Muscle layer of duodenum (tissue), 2 donors: ENCODE measurements at regions not wholly inside any gene's neighbourhood (a gene's known extent, or its start where the extent isn't known, plus 50 kb on each side); places are given as distances from the start of the nearest gene placed in this dataset.

Experiments used
- H3K27ac ChIP-seq: one replicate; pipeline ENCODE4 v1.7.0; 2013; ENCODE audit warnings: mild to moderate bottlenecking, low read length
- H3K27me3 ChIP-seq: one replicate; pipeline ENCODE4 v1.7.0; 2013; ENCODE audit warnings: low read depth, mild to moderate bottlenecking, control low read depth, low read length
- H3K36me3 ChIP-seq, 2 donors: one replicate each; pipeline ENCODE4 v1.7.0; 2013; ENCODE audit warnings: low read length in 2 of 2, control low read depth in 1 of 2, mild to moderate bottlenecking in 1 of 2; ENCODE audit not compliant: insufficient read depth in 2 of 2, control insufficient read depth in 1 of 2
- H3K4me1 ChIP-seq, 2 donors: one replicate each; pipeline ENCODE4 v1.7.0; 2013; ENCODE audit warnings: low read length in 2 of 2, mild to moderate bottlenecking in 2 of 2, control low read depth in 1 of 2, moderate library complexity in 1 of 2; ENCODE audit not compliant: insufficient read depth in 2 of 2, control insufficient read depth in 1 of 2
- H3K4me3 ChIP-seq, 2 donors: one replicate each; pipeline ENCODE4 v1.7.0; 2013; ENCODE audit warnings: low read length in 2 of 2, low read depth in 1 of 2, mild to moderate bottlenecking in 1 of 2
- H3K9me3 ChIP-seq, 2 donors: one replicate each; pipeline ENCODE4 v1.7.0; 2013; ENCODE audit warnings: low read length in 2 of 2, control low read depth in 1 of 2, mild to moderate bottlenecking in 1 of 2; ENCODE audit not compliant: control insufficient read depth in 1 of 2
- donor health status: healthy.

DNA sequence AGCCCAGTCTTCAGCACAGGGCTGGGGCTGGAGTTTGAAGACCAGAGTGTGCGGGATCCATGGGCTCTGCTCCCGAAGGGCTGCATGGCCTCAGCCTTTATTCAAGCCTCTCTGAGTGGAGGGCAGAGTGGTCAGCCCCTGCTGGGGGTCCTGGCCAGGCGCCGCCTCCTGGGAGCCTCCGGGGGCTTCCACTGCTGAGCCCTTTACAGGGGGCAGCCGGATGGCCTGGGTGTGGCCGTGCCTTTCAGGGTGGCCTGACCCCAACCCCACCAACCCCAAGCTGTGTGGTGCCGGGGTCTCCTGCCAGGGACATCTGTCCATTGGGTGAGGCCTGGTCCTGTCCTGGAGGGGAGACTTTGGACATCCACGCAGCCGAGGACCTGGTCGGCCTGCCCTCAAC lies 76.0 kb upstream of the SLCO4A1 start:
- H3K9me3 ChIP-seq, result no peaks in the 10 kb centered on the region
- no peaks in the 10 kb centered on the region for H3K4me1 ChIP-seq
- H3K36me3 ChIP-seq, result no peaks in the 10 kb centered on the region
- H3K27me3 ChIP-seq, result peaks cover 4% of the 10 kb centered on the region
- no peak overlapping the region for H3K27ac ChIP-seq
- H3K4me3 ChIP-seq, result no peak overlapping the region

DNA sequence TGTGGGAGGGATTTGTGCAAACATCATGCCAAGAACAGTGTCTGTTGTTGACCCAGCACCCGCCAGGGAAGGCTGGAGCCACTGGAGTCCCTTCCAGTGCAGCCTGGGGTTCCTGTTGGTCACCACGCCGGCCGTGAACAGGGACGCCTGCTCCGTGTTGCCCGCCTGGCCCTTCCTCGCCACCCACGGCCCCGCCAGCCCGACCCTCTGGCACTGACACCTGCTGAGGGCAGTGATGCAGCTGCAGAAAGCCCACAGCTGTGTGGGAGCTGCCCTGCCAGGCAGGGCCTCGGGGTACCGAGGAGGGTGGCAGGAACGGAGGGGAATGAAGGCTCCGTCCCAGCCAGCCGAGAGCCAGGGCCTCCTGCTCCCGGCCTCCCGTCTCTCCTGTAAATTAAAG lies 75.5 kb upstream of the SLCO4A1 start:
- Histone ChIP-seq H3K27me3 (no peaks in the 10 kb centered on the region), H3K4me3 (no peak overlapping the region), H3K4me1 (no peaks in the 10 kb centered on the region), H3K27ac (no peak overlapping the region), H3K36me3 (no peaks in the 10 kb centered on the region), H3K9me3 (no peaks in the 10 kb centered on the region)

DNA sequence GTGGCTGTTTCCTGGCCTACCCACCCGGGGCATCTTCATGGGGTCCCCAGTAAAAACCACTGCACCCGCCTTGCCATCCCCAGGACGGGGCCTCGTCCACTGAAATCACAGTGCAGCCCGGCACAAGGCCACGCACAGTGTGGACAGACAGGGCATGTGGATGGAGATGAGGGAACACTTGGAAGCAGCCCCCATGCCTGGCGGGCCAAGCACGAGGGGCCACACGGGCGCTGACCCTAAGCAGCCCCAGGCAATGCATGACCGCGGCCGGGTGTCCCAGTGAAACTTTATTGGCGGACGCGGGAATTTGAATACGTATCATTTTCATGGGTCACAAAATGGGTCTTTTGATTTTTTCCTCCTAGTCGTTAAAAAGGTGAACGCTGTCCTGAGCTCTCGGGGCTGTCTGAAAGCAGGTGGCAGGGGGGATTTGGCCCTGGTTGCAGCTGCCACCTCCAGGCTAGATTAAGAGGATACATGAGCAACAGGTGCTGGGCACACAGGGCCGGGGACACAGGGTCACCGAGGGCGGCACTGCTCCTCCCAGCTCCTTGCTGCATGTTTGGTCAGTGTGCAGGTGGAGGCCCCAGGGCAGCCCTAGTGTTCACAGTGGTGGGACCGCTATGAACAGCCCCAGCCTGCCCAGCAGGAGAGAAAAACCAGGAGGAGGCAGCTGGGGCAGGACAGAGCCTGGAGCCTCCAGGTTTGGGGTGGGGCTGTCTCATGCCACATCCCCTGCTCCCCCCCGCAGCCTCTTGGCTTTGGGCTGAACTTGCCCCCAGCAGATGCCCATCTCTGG lies 74.9 kb upstream of the SLCO4A1 start:
- Histone ChIP-seq H3K27ac (no peak overlapping the region), H3K4me3 (no peak overlapping the region), H3K36me3 (no peaks in the 10 kb centered on the region), H3K4me1 (no peaks in the 10 kb centered on the region), H3K9me3 (no peaks in the 10 kb centered on the region), H3K27me3 (no peaks in the 10 kb centered on the region)

DNA sequence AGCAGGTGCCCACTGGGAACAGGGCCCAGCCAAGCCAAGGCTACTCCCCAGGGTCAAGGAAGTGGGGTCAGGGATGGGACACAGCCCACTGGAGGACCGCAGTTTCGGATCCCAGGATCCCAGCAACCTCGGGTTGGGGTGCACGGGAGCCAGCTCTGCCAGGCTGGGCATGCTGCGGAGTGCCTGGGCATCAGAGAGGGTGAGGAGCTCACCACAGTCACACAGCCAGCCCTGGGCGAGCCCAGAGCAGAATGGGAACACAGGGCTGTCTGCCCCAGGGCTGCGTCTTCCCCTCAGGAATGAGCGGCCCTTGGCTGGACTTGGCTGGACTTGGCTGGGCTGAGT lies 74.3 kb upstream of the SLCO4A1 start:
- H3K4me1 ChIP-seq, result no peaks in the 10 kb centered on the region
- no peaks in the 10 kb centered on the region for H3K36me3 ChIP-seq
- no peaks in the 10 kb centered on the region for H3K27me3 ChIP-seq
- no peak overlapping the region for H3K27ac ChIP-seq
- no peaks in the 10 kb centered on the region for H3K9me3 ChIP-seq
- H3K4me3 ChIP-seq, result no peak overlapping the region

DNA sequence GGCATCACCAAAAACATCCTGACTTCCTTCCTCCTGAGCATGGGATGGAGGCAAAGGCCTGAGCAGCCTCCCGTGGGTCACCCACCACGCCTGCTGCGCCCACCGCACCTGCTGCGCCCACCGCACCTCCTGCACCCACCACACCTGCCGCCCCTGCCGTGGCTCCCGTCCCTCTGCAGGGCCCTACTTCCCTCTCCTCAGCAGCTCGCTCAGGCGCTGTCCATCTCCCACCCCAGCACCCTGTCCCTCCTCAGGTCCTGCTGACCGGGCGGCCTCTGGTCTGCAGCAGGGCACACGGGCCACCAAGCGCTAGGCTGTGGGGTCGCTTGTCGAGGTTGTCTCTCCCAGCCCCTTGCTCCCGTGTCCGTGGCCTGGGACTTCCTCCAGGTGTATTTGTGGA lies 72.7 kb upstream of the SLCO4A1 start:
- H3K36me3 ChIP-seq, result no peaks in the 10 kb centered on the region
- H3K4me3 ChIP-seq, result no peak overlapping the region
- H3K27ac ChIP-seq, result no peak overlapping the region
- H3K4me1 ChIP-seq, result no peaks in the 10 kb centered on the region
- no peaks in the 10 kb centered on the region for H3K9me3 ChIP-seq
- H3K27me3 ChIP-seq, result no peaks in the 10 kb centered on the region

DNA sequence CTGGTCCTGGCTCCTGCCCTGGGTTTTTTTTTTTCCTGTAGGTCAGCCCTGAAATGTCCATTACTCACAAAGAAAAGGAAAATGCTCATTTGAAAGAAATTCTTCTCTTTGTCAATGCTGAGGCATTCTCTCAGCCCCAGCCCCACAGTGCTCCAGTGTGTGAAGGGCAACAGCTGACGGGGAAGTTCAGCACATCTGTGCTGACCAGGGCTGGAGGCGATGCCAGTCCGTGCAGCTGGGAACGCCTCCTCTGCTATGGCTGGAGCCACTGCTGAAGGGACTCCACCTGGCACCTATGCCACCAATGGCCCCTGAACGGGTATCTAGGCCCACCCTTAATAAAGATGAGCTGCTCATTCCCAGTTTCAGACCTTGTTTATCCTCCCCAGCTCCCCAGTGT lies 71.9 kb upstream of the SLCO4A1 start:
- H3K27ac ChIP-seq, result no peak overlapping the region
- no peaks in the 10 kb centered on the region for H3K9me3 ChIP-seq
- no peaks in the 10 kb centered on the region for H3K27me3 ChIP-seq
- H3K4me3 ChIP-seq, result no peak overlapping the region
- H3K4me1 ChIP-seq, result no peaks in the 10 kb centered on the region
- H3K36me3 ChIP-seq, result no peaks in the 10 kb centered on the region

DNA sequence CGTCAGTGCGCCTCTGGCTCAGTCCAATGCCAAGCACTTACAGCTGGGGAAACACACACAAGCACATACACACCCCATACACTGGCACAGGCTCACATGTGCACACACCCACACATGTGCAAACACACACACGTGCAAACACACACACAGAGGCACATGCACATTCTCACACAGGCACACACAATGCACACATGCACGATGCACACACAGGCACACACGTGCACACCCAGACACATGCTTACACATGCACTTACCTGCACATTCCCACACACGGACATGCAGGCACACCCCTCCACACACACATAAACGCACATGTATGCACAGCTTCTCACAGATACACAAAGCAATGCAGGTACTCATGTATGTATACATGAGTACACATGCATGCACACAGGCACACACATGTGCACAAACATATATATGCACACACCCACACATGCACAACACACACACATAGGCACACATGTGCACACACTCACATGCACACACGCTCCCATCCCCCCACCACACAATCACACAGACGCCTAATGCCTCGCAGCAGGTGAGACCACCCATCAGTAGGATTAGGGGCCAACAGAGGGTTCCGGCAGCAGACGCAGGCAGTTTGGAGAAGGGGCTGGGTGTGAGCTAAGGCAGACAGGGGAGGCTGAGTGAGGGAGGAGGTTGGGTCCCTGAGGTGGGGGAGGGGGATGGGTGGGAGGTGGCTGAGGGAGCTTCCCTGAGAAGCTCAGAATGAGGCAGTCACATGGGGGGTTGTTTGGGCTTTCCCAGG lies 71.2 kb upstream of the SLCO4A1 start:
- H3K27ac ChIP-seq, result no peak overlapping the region
- H3K36me3 ChIP-seq, result no peaks in the 10 kb centered on the region

DNA sequence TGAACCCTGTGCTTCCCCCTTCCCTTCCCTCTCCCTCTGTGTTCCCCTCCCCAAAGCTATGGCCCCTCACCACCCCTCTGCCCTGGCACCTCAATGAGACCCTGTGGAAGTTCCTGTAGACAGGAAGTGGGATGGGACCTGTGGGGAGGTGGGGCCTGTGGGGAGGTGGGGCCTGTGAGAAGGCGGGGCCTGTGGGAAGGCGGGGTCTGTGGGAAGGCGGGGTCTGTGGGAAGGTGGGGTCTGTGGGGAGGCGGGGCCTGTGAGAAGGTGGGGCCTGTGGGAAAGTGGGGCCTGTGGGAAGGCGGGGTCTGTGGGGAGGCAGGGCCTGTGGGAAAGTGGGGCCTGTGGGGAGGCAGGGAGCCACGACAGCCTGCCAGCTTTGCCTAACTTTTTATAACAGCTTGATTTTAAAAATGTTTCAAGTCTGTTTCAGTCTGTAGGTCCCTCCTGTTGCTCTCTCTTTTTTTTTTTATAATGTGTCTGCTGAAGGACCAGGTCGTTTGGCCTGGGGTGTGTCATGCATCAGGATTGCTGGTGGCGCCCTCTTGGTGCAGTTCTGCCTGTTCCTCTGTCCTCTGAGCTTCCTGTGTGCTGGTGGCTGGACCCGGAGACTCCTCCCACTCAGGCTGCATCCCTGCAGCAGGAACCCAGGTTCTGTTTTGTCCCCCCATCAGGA lies 70.5 kb upstream of the SLCO4A1 start:
- Histone ChIP-seq H3K27ac (no peak overlapping the region), H3K9me3 (no peaks in the 10 kb centered on the region), H3K4me1 (no peaks in the 10 kb centered on the region), H3K27me3 (no peaks in the 10 kb centered on the region), H3K36me3 (no peaks in the 10 kb centered on the region), H3K4me3 (no peak overlapping the region)

More for the DNA sequence above, 71.2 kb upstream of the SLCO4A1 start:
- H3K4me3 ChIP-seq, result no peak overlapping the region
- no peaks in the 10 kb centered on the region for H3K9me3 ChIP-seq
- no peaks in the 10 kb centered on the region for H3K27me3 ChIP-seq
- no peaks in the 10 kb centered on the region for H3K4me1 ChIP-seq

DNA sequence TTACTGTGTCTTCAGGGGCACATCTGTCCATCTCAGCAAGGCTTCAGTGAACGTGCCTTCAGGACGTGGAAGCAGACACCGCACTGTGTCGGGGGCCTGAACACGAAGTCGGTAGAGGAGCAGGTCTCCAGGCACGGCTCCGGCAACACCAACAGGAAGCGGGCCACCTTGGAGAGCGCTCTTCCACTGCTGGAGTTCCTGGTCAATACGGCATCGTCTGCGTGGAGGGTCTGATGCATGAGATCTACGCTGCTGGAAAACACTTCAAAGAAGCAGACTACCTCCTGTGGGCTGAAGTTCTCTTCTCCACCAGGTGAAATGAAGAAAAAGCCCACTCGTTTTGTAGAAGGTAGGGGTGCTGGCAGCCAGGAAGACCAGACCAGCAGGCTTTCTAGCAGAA lies 69.3 kb upstream of the SLCO4A1 start:
- Histone ChIP-seq H3K9me3 (no peaks in the 10 kb centered on the region), H3K27ac (no peak overlapping the region), H3K27me3 (no peaks in the 10 kb centered on the region), H3K4me1 (no peaks in the 10 kb centered on the region), H3K4me3 (no peak overlapping the region), H3K36me3 (no peaks in the 10 kb centered on the region)

DNA sequence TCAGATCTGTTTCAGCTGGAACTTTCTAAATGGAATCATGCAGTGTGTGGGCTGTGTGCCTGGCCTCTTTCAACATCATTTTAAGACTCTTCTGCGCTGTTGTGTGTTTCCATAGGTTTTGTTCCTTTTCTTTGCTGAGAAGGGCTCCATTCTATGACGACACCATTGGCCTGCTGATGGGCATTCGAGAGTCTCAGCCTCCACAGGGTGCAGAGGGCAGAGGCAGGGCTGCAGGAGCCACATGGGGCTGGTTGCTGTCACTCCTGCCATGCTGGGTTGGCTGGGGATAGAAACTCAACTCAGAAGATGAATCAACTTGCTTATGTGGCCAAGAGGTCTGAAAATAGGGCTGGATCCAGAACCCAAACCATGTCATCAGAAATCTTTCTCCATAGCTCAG lies 68.5 kb upstream of the SLCO4A1 start:
- Histone ChIP-seq H3K4me1 (no peaks in the 10 kb centered on the region), H3K27ac (no peak overlapping the region), H3K36me3 (no peaks in the 10 kb centered on the region), H3K27me3 (peaks cover 1% of the 10 kb centered on the region), H3K9me3 (no peaks in the 10 kb centered on the region), H3K4me3 (no peak overlapping the region)

DNA sequence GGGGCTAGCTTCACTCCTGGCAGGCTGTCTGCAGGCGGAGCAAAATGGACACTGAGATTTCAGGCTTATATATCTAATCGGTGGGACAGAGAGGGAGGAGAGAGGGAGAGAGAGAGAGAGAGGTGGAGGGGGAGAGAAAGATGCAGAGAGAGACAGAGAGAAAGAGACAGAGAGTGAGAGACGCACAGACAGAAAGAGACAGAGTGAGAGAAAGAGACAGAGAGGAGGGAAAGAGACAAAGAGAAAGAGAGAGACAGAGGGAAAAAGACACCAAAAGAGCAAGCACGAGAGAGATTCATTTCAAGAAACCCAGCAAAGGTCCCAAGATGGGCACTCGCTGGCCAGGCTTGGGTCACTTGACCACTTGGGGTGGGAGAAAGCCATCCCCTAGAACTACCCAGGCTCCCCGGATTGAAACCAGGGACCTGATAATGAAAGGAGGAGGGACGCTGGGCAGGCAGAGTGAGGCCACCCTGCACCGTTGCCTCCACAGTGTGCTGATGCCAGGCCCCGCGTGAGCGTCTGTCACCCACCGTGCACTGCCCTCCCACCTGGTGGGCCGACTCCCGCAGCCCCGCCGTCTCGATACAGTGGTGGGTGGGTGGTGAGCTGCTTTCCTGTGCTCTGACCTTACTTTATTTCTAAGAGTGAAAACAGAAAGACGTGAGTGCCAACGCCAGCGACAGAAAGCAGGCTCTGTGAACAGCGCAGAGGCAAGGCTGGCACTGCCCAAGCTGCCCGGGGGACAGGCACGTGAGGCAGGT lies 67.9 kb upstream of the SLCO4A1 start:
- peaks cover 5% of the 10 kb centered on the region for H3K27me3 ChIP-seq
- no peaks in the 10 kb centered on the region for H3K4me1 ChIP-seq
- no peaks in the 10 kb centered on the region for H3K9me3 ChIP-seq
- no peaks in the 10 kb centered on the region for H3K36me3 ChIP-seq
- no peak overlapping the region for H3K4me3 ChIP-seq
- no peak overlapping the region for H3K27ac ChIP-seq
